Transverse colon (tissue), 4 donors: ENCODE measurements at regions not wholly inside any gene's neighbourhood (a gene's known extent, or its start where the extent isn't known, plus 50 kb on each side); places are given as distances from the start of the nearest gene placed in this dataset.

ENCODE experiments used
- DNase-seq: peaks from one replicate; pipeline ENCODE4 v3.0.0-alpha.2; 2019
- H3K27ac ChIP-seq, 4 donors: fragments of 200-600 bp; sonication (generic); 2 replicates each; pipeline ENCODE4 v1.5.1; 2016 to 2018; ENCODE audit warnings: inconsistent platforms in 4 of 4
- H3K27me3 ChIP-seq: fragments of 200-600 bp; sonication (generic); 2 replicates; pipeline ENCODE4 v1.5.1; 2017; ENCODE audit warnings: inconsistent platforms
- H3K36me3 ChIP-seq, 4 donors: fragments of 200-600 bp; sonication (generic); 2 replicates each; pipeline ENCODE4 v1.5.1; 2017 to 2019; ENCODE audit warnings: inconsistent platforms in 4 of 4
- H3K4me1 ChIP-seq, 4 donors: fragments of 200-600 bp; sonication (generic); 2 replicates each; pipeline ENCODE4 v1.5.1; 2017 to 2020; ENCODE audit warnings: inconsistent platforms in 4 of 4
- H3K4me3 ChIP-seq, 4 donors: fragments of 200-600 bp; sonication (generic); 1 replicate in 1 of 4; 2 replicates in 3 of 4; pipeline versions ENCODE4 v1.5.1 to v1.6.1; 2017 to 2019; ENCODE audit warnings: inconsistent platforms in 4 of 4
- H3K9me3 ChIP-seq, 2 donors: fragments of 200-600 bp; sonication (generic); 2 replicates each; pipeline ENCODE4 v1.5.1; 2017 to 2019; ENCODE audit warnings: inconsistent platforms in 2 of 2
- CTCF ChIP-seq, 5 experiments: fragments of 200-600 bp in 3 of 5; fragments of 450-650 bp in 2 of 5; sonication (generic) in 3 of 5; IDR thresholded peaks; 1 replicate in 2 of 5; 2 replicates in 3 of 5; pipeline ENCODE4 v1.5.1; 2016 to 2017; ENCODE audit warnings: antibody characterized with exemption in 5 of 5, inconsistent platforms in 3 of 5, mild to moderate bottlenecking in 2 of 5, moderate library complexity in 1 of 5
- EP300 ChIP-seq: sonication (generic); formaldehyde crosslinking; IDR thresholded peaks from one replicate; pipeline ENCODE4 v1.6.1; 2017; ENCODE audit warnings: antibody characterized with exemption, low read depth
- POLR2A ChIP-seq: fragments of 450-650 bp; IDR thresholded peaks from one replicate; pipeline ENCODE4 v1.6.1; 2016; ENCODE audit warnings: antibody characterized with exemption, mild to moderate bottlenecking, moderate library complexity
- POLR2AphosphoS5 ChIP-seq, 3 donors: sonication (generic); formaldehyde crosslinking; IDR thresholded peaks; one replicate each; pipeline ENCODE4 v1.6.1; 2016; ENCODE audit warnings: antibody characterized with exemption in 3 of 3
- WGBS, 2 donors: methylation state at CpG; one replicate each; pipeline ENCODE4 v1.1.5; 2018; ENCODE audit warnings: low coverage in 1 of 2; 5-methylcytosine and 5-hydroxymethylcytosine counted together
- in situ Hi-C, 4 donors: fragments of 200-750 bp; cut with MboI; loops; one replicate each; pipeline versions ENCODE4 v1.15.0 to v1.15.1; 2017; ENCODE audit warnings: low sequenced_read_pairs in 3 of 4, low pct_ligation_motif_present in 1 of 4, low pct_unique_long_range_greater_than_20kb in 1 of 4
- intact Hi-C: fragments of 100-400 bp; cut with DNase I; formaldehyde crosslinking; loops from one replicate; pipeline ENCODE4 v1.15.1; 2023; ENCODE audit warnings: low total_unique reads

DNA sequence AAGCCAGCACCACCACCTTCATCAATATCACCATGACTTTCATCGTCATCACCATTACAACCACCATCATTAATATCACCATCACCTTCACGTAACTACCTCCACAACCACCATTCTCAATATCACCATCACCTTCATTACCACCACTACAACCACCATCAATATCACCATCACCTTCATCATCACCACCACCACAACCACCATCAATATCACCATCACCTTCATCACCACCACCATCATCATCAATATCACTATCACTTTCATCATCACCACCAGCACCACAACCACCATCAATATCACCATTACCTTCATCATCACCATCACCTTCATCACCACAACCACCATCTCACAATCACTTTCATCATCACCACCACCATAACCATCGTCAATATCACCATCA lies 225.3 kb upstream of the SULF2 start:
- DNase-seq = no peak
- intact Hi-C loops (no loop called here), in situ Hi-C loops (no loop called here)
- no peak overlapping the region for H3K4me3 ChIP-seq
- WGBS, 2 donors = 83 to 85% methylated on average over 3 of the region's 3 CpGs
- H3K27ac ChIP-seq = no peak overlapping the region
- H3K36me3 ChIP-seq = no peaks in the 10 kb centered on the region
- H3K4me1 ChIP-seq = peaks cover 0 to 3% (median 0%) of the 10 kb centered on the region in 4 donors
- H3K27me3 ChIP-seq = no peaks in the 10 kb centered on the region
- TF ChIP-seq POLR2AphosphoS5 (IDR thresholded peaks at IDR 0.05) (no peak), EP300 (no peak), CTCF (IDR thresholded peaks at IDR 0.05) (no peak), POLR2A (no peak)
- peaks cover 0 to 5% of the 10 kb centered on the region in 2 donors for H3K9me3 ChIP-seq

GRCh38 chr20:48008850-48009515 lies 223.7 kb upstream of the SULF2 start:
- TF ChIP-seq EP300 (no peak), CTCF (IDR thresholded peaks at IDR 0.05) (no peak), POLR2AphosphoS5 (IDR thresholded peaks at IDR 0.05) (no peak), POLR2A (no peak)
- Histone ChIP-seq H3K9me3 (peaks cover 0 to 5% of the 10 kb centered on the region in 2 donors), H3K4me3 (no peak overlapping the region), H3K27me3 (no peaks in the 10 kb centered on the region), H3K27ac (no peak overlapping the region), H3K36me3 (no peaks in the 10 kb centered on the region), H3K4me1 (peaks cover 0 to 3% (median 0%) of the 10 kb centered on the region in 4 donors)
- DNase-seq = no peak
- in situ Hi-C loops (no loop called here), intact Hi-C loops (no loop called here)
- 63 to 100% methylated on average over 1 to 2 of the region's 2 CpGs for WGBS, 2 donors

DNA sequence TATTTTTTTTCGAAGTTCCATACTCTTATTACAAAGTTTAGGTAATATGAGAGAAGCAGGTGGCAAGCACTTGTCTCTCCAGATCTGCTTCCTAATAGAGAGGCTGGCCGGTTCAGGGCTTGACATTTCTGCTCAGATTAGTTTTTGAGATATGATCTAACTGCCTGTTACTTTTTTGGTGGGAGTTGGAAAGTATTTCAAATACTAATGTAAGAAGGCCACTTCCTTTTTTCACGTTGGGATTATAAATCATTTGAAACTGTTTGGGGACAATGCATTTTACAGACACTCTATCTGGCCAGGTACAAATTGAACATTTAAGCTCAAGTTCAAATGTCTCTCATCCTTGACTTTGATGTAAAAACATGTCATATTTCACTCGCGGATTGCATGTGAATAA lies 222.1 kb upstream of the SULF2 start:
- WGBS, 2 donors = 39 to 70% methylated on average over 3 to 5 of the region's 5 CpGs
- Histone ChIP-seq H3K9me3 (peaks cover 0 to 2% of the 10 kb centered on the region in 2 donors), H3K36me3 (no peaks in the 10 kb centered on the region), H3K27ac (no peak overlapping the region), H3K4me3 (no peak overlapping the region), H3K27me3 (no peaks in the 10 kb centered on the region), H3K4me1 (peaks cover 0 to 3% (median 0%) of the 10 kb centered on the region in 4 donors)
- DNase-seq = no peak
- TF ChIP-seq EP300 = no peak
- no peak for TF ChIP-seq POLR2AphosphoS5 (IDR thresholded peaks at IDR 0.05)
- no peak for TF ChIP-seq POLR2A
- no peak for TF ChIP-seq CTCF (IDR thresholded peaks at IDR 0.05)
- intact Hi-C loops = no loop called here
- in situ Hi-C loops = no loop called here

DNA sequence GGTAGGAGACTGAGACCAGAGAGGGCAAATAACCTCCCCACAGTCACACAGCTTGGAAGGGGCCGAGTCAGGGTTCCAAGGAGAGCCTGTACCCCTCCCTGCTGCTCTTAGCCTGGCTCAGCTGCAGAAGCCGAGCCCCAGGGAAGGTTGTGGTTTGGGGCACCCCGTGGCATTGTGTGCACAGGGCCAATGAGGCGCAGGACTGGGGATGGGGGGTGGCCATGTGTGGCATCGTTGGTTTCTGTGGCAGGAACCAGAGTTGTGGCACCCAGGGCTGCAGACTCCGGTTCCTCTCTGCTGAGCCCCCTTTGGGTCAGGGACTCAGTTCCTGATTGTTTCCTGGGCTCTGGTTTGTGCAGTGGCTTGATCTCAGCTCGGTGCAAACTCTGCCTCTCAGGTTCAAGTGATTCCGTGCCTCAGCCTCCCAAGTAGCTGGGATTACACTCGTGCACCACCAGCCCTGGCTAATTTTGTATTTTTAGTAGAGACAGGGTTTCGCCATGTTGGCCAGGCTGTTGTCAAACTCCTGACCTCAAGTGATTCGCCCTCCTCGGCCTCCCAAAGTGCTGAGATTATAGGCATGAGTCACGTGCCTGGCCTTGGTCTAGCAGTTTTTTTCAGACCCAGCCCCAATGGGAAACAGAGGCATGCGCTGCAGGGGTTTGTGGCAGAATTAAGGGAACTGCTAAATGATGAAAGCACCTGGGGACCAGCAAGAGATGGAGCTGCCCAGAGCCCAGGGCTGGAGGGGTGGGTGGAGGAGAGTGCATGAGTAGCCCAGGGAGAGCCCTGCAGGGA lies 221.0 kb upstream of the SULF2 start:
- no peaks in the 10 kb centered on the region for H3K36me3 ChIP-seq
- no peaks in the 10 kb centered on the region for H3K27me3 ChIP-seq
- TF ChIP-seq POLR2A = no peak
- no peak for TF ChIP-seq CTCF (IDR thresholded peaks at IDR 0.05)
- TF ChIP-seq EP300 = no peak
- TF ChIP-seq POLR2AphosphoS5 (IDR thresholded peaks at IDR 0.05) = no peak
- in situ Hi-C loops = no loop called here
- peaks cover 0 to 3% (median 0%) of the 10 kb centered on the region in 4 donors for H3K4me1 ChIP-seq
- no peak overlapping the region for H3K4me3 ChIP-seq
- H3K27ac ChIP-seq = no peak overlapping the region
- no peaks in the 10 kb centered on the region for H3K9me3 ChIP-seq
- intact Hi-C loops = no loop called here
- DNase-seq = no peak
- WGBS, 2 donors = 51% methylated on average over 14 of the region's 14 CpGs; no CpG with 5 or more reads in 1 of the 2 donors
